PFSK-1 (cell line): ENCODE measurements at regions not wholly inside any gene's neighbourhood (a gene's known extent, or its start where the extent isn't known, plus 50 kb on each side); places are given as distances from the start of the nearest gene placed in this dataset.

Source experiments
- FOXP2 ChIP-seq: optimal IDR thresholded peaks from 2 replicates; pipeline ENCODE3; 2011; ENCODE audit warnings: borderline replicate concordance, control low read depth, inconsistent platforms; ENCODE audit not compliant: insufficient read depth; ENCODE audit errors: extremely low read length, extremely low read depth
- POLR2AphosphoS5 ChIP-seq: IDR thresholded peaks from 2 replicates; pipeline ENCODE4 v1.6.1; 2012; ENCODE audit warnings: low read depth, mild to moderate bottlenecking, control low read depth, low read length, moderate library complexity
- REST ChIP-seq, 2 experiments: IDR thresholded peaks; 2 replicates each; pipeline versions ENCODE4 v1.6.1 to v1.8.0; 2011 to 2012; ENCODE audit warnings: low read depth in 2 of 2, low read length in 2 of 2, control low read depth in 1 of 2, inconsistent platforms in 1 of 2, mild to moderate bottlenecking in 1 of 2, moderate library complexity in 1 of 2; ENCODE audit not compliant: insufficient read depth in 1 of 2
- SIN3A ChIP-seq: IDR thresholded peaks from 2 replicates; pipeline ENCODE4 v1.6.1; 2012; ENCODE audit warnings: mild to moderate bottlenecking, low read length, moderate library complexity, borderline replicate concordance; ENCODE audit not compliant: insufficient read depth
- TAF1 ChIP-seq: IDR thresholded peaks from 2 replicates; pipeline ENCODE4 v1.6.1; 2012; ENCODE audit warnings: low read length, control low read depth, borderline replicate concordance; ENCODE audit not compliant: insufficient read depth

DNA sequence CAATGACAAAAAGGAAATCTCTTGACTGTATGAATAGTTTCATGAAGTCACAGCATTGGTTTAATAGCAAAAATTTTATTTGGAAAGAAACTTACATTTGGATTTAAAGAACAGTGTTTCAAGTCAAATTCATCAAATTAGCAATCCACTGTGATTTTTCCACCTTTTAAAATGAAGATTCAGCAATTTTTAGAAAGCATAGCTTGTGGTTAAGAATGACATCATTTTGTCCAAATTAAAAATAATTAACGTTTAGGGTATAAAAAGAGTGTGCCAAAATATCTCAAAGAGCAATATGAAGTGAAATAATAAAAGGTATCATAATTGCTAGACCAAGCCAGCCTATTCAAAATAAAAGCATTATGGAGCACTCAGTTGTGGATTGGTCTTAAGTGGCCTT lies 114.6 kb downstream of the PAX1 start:
- TF ChIP-seq FOXP2 (no peak), SIN3A (no peak), POLR2AphosphoS5 (no peak), TAF1 (no peak), REST (IDR thresholded peaks at IDR 0.05; ENCODE audit: insufficient read depth in 1 of 2, low read depth in 2 of 2, low read length in 2 of 2) (no peak)

GRCh38 chr20:21812379-21812778 lies 106.9 kb downstream of the PAX1 start:
- TF ChIP-seq REST (IDR thresholded peaks at IDR 0.05; ENCODE audit: insufficient read depth in 1 of 2, low read depth in 2 of 2, low read length in 2 of 2) (no peak), TAF1 (no peak), POLR2AphosphoS5 (no peak), SIN3A (no peak), FOXP2 (no peak)

- no peak for TF ChIP-seq POLR2AphosphoS5
- TF ChIP-seq SIN3A, result no peak
- TF ChIP-seq FOXP2, result no peak
- TF ChIP-seq TAF1, result no peak
- TF ChIP-seq REST (IDR thresholded peaks at IDR 0.05; ENCODE audit: insufficient read depth in 1 of 2, low read depth in 2 of 2, low read length in 2 of 2), result no peak
Measured at GRCh38 chr20:21809961-21810523, 104.6 kb downstream of the PAX1 start.

GRCh38 chr20:21808863-21809664 lies 103.6 kb downstream of the PAX1 start:
- TF ChIP-seq POLR2AphosphoS5 (no peak), FOXP2 (no peak), SIN3A (no peak), TAF1 (no peak), REST (IDR thresholded peaks at IDR 0.05; ENCODE audit: insufficient read depth in 1 of 2, low read depth in 2 of 2, low read length in 2 of 2) (no peak)
